ENCODE measurements at regions not wholly inside any gene's neighbourhood (a gene's known extent, or its start where the extent isn't known, plus 50 kb on each side); places are given as distances from the start of the nearest gene placed in this dataset.
"Not testable (repeated sequence)": the region's sequence is repeated elsewhere in the genome, so short reads cannot be mapped to it uniquely, and the experiment has no call there.

- DNase-seq (ENCODE audit: low read depth in 2 of 3, low spot score in 2 of 3), result no peak
Measured at GRCh38 chr9:24090566-24090965, 264.5 kb upstream of the ELAVL2 start.

GRCh38 chr9:24073666-24074065, 247.6 kb upstream of the ELAVL2 start:
- no peak for DNase-seq (ENCODE audit: low read depth in 2 of 3, low spot score in 2 of 3)

DNA sequence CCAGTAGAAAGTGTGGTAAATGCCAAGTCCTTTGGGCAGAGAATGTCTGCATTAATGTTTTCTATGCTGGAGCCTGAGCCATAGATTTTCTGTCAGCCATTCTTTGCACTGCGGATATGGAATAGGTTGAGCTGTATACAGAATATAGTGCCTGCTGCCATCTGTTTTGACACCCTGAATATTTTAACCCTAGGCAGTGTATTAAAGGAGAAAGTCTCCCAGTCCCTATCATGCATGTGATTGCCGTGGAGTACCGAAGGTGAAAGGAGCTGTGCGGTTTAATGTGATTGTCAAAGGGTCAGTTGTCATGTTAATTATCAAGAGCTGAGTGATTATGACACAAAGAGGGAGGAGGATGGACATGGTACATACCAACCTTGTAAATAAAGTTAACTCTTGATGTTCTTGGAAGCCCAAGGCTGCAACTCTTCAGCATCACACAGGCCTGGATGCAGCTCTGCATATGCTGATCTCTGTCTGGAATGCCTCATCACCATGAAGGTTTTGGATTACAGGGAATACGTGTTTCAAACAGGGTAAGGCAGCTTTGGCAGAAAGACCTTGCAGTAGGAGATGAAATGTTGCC, 247.1 kb upstream of the ELAVL2 start:
- DNase-seq (ENCODE audit: low read depth in 2 of 3, low spot score in 2 of 3), result no peak

- DNase-seq (ENCODE audit: low read depth in 2 of 3, low spot score in 2 of 3), result no peak
Measured at GRCh38 chr9:24071716-24072115, 245.7 kb upstream of the ELAVL2 start.

GRCh38 chr9:24071091-24071490, 245.1 kb upstream of the ELAVL2 start:
- DNase-seq (ENCODE audit: low read depth in 2 of 3, low spot score in 2 of 3), result no peak

DNA sequence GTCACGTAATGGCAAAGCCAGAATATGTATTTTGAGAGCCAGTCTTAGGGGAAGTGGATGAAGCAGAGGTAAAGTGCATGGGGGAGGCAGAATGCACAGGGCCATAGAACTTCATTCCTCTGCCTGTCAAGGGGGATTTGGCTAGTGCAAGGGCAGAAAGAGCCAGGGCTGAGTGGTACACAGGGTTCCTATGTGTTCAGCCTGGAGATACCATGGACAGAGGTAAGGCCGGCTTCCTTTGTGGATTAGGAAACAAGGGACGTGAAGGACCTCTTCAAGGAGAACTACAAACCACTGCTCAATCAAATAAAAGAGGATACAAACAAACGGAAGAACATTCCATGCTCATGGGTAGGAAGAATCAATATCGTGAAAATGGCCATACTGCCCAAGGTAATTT, 241.1 kb upstream of the ELAVL2 start:
- not testable (repeated sequence) for DNase-seq (ENCODE audit: low read depth in 2 of 3, low spot score in 2 of 3)

GRCh38 chr9:24059651-24060050, 233.6 kb upstream of the ELAVL2 start:
- DNase-seq (ENCODE audit: low read depth in 2 of 3, low spot score in 2 of 3), result no peak

DNA sequence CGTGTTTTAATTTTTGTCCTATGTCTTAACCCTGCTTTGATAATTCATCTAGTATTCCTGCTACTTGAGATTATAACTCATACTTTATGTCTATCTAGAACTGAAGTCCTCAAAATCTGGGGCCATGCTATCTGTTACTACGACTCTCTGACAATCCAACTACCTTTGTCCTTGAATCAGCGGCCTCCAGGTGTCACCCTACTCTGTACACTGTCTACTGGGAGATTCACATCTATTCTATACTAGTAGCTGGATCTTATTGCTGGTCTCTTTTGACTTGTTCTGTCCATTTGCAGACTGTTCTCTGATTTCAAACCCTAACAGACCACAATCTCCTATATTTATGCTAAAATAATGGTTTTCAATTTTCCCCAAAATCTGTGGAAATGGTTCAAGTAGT, 225.5 kb upstream of the ELAVL2 start:
- no peak for DNase-seq (ENCODE audit: low read depth in 2 of 3, low spot score in 2 of 3)

DNA sequence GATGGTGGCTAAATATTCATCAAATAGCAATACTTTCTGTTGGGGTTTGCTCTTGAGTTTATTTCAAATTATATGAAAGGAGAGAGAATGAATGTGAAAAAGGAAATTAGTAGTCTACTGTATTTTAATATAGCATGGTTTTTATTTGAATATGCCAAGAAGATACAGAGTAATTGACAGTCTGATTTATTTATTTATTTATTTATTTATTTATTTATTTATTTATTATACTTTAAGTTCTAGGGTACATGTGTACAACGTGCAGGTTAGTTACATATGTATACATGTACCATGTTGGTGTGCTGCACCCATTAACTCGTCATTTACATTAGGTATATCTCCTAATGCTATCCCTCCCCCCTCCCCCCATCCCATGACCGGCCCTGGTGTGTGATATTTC, 224.2 kb upstream of the ELAVL2 start:
- DNase-seq (ENCODE audit: low read depth in 2 of 3, low spot score in 2 of 3), result not testable (repeated sequence)

GRCh38 chr9:24045150-24045549, 219.1 kb upstream of the ELAVL2 start:
- no peak for DNase-seq (ENCODE audit: low read depth in 2 of 3, low spot score in 2 of 3)

- no peak for DNase-seq (ENCODE audit: low read depth in 2 of 3, low spot score in 2 of 3)
Measured at GRCh38 chr9:24044576-24044975, 218.5 kb upstream of the ELAVL2 start.

- DNase-seq (ENCODE audit: low read depth in 2 of 3, low spot score in 2 of 3), result no peak
Measured at GRCh38 chr9:24041160-24041690, 215.2 kb upstream of the ELAVL2 start.

DNA sequence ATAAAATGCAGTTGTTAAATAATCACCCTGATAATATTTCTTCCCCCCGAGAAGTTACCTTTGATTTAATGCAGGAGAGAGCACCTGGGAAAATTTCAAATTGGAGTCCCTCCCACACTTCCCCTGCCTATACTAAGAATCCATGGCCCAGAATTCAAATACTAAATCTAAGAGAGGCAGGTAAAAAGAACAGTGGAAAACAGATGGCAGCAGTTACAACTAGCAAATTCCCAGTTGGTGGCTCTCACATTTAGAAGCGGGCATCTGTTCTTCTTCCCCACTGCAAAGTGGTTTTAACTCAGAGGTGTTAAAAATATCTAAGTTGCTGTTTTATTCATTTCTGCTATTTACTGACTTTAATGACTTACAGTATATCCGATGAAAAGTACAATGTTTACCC, 210.4 kb upstream of the ELAVL2 start:
- DNase-seq (ENCODE audit: low read depth in 2 of 3, low spot score in 2 of 3), result no peak

DNA sequence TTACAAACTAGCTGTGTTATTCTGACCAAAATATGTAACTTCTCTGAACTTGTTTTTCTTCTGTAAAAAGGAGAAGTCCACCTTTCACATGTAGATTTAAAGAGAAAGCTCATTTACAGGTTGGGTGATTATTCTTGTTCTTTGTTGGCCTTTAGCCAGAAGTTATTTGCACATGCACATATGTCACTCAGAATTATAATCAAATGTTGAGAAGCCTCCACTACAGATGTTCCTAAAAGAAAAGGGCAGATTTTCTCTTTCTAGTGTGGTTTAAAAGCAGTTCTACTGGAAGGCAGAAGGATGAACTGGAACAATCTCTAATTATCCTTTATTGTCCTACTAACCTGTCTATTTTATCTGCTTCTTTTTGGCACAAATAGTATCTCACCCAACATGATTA, 209.8 kb upstream of the ELAVL2 start:
- no peak for DNase-seq (ENCODE audit: low read depth in 2 of 3, low spot score in 2 of 3)

DNA sequence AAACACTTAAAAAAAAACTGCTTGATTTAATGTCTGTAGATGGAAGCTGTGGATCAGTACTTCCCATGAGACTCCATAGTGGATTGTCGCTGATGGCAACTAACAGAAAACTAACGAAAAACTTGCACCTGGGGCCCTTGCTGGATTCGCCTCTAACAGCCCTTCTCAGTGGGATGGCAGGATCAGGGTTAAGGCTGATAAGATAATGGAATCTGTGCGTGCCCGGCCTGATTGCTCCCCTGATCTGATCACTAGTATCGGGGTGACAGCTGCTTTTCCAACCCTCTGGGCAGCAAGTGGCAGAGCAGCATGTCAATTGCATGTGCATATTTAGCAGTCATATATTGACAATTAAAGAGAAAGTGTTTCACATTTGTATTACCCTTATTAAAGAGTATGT, 185.8 kb upstream of the ELAVL2 start:
- DNase-seq (ENCODE audit: low read depth in 2 of 3, low spot score in 2 of 3), result no peak

DNA sequence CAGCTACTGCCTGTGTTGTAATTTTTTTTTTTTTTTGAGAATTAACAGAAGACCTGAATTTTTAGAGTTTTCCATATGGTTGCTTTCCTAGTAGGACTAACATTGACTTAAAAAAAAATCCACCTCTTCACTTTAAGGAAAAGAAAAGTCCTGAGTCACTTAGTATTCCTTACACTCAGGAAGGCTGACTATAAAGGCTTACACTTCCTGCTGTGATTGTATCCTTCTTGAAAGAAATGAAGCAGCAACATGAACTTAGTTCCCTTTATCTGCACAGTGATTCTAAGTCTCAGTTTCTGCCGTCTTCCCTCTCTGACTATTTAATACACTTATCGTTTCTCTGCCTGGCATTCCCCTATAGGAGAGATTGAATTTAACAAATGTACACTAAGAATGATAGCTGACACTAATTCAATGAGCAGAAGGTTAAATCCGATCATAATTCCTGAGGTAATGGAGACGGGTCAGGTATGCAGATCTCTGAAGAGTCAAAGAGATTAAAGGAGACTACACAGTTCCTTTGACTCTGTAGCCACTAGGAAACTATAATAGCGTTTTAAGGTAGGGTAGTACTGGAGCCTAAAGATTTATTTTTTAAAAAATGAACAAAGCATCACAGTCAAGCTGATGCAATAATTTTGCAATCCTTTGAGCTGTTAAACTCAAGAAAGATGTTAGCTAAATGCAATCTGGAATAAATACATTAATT, 185.1 kb upstream of the ELAVL2 start:
- DNase-seq (ENCODE audit: low read depth in 2 of 3, low spot score in 2 of 3), result no peak

GRCh38 chr9:24009322-24009721, 183.3 kb upstream of the ELAVL2 start:
- DNase-seq (ENCODE audit: low read depth in 2 of 3, low spot score in 2 of 3), result no peak

- no peak for DNase-seq (ENCODE audit: low read depth in 2 of 3, low spot score in 2 of 3)
Measured at GRCh38 chr9:24007185-24007584, 181.1 kb upstream of the ELAVL2 start.

GRCh38 chr9:23991874-23992273, 165.8 kb upstream of the ELAVL2 start:
- DNase-seq (ENCODE audit: low read depth in 2 of 3, low spot score in 2 of 3), result not testable (repeated sequence)

GRCh38 chr9:23979491-23979890, 153.5 kb upstream of the ELAVL2 start:
- DNase-seq (ENCODE audit: low read depth in 2 of 3, low spot score in 2 of 3), result no peak

DNA sequence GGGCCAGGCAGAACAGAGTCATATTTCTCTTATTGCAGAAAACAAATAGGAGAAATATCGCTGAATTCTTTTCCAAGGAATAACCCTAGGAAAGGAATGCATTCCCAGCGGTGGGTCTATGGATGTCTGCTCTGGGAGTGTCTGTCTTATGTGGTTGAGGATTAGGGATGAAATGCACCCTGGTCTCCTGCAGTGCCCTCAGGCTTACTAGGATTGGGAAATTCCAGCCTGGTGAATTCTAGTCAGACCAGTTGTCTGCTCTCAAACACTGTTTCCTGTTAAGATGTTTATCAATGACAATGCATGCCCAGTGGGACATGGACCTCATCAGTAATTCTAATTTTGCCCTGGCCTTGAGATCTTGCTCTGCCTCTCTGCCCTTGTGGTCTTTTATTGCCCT, 136.1 kb upstream of the ELAVL2 start:
- DNase-seq (ENCODE audit: low read depth in 2 of 3, low spot score in 2 of 3), result no peak

GRCh38 chr9:23945897-23946296, 119.9 kb upstream of the ELAVL2 start:
- DNase-seq (ENCODE audit: low read depth in 2 of 3, low spot score in 2 of 3), result no peak

DNA sequence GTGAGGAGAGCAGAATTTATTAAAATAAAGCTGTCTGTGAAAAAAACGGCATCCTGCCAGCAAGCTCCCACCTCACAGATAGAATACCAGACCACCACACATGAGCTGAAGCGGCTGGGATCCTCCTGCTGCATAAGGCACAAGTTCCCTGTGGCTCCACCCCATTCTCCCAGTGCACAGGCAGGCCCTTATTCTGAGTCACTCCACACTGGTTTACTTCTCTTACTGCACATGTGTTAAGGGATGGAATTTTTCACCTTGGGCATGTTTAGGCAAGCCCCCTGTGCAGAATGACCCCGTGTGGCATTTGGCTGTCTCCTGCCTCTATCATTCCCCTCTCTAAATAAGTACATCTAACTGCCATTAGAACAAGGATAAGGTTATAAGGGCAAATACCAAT, 115.0 kb upstream of the ELAVL2 start:
- DNase-seq (ENCODE audit: low read depth in 2 of 3, low spot score in 2 of 3), result no peak

Data from hematopoietic multipotent progenitor cell (in vitro differentiated cells).